Stimulated activated CD8-positive, alpha-beta memory T cell treated with anti-CD3 and anti-CD28 coated beads, Interleukin-4, amount 100 ng/mL, for 24 hours (primary cell): ENCODE measurements at regions not wholly inside any gene's neighbourhood (a gene's known extent, or its start where the extent isn't known, plus 50 kb on each side); places are given as distances from the start of the nearest gene placed in this dataset.
"Not testable (repeated sequence)": the region's sequence is repeated elsewhere in the genome, so short reads cannot be mapped to it uniquely, and the experiment has no call there.

Experiments
- DNase-seq: peaks from one replicate; pipeline ENCODE4 v3.0.0-alpha.2; 2020; ENCODE audit warnings: low read depth

DNA sequence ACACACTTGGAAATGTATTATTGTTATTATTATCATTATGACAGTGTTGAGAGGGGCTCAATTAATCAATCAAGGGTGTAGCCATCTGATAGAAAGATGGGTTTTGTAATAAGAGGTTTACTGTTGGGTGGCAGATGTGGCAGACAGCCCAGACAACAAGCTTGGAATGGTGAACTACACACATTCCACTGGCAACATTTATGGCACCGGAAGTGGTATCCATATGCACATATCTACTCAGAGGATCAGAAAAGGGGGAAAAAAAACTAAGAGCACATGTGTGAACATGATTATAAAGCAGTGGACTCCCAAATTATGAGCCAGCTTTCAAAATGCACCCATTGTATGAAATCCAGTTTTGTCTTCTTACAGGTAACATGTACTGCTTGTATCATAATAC, 125.9 kb upstream of the ARX start:
- no peak for DNase-seq

- no peak for DNase-seq
These were observed 115.3 kb upstream of the ARX start for GRCh38 chrX:25131055-25131454.

DNA sequence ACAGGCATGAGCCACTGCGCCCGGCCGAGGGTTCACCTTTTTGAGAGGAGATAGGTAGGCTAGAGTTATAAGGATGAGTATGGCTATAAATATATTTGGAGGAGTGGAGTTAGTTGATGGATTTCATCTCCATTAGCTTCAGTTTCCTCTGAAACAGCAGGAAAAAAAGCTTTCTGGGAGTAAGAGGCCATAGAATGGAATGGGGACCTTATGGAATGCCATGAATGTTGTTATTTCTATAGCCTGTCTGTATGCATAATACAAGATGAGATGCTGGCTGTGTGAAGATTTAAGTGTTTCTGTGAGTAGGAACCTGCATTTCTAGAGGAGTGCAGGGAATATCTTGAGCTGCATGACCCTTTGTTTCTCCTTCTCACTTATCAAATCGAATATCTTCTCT, 114.9 kb upstream of the ARX start:
- no peak for DNase-seq

DNA sequence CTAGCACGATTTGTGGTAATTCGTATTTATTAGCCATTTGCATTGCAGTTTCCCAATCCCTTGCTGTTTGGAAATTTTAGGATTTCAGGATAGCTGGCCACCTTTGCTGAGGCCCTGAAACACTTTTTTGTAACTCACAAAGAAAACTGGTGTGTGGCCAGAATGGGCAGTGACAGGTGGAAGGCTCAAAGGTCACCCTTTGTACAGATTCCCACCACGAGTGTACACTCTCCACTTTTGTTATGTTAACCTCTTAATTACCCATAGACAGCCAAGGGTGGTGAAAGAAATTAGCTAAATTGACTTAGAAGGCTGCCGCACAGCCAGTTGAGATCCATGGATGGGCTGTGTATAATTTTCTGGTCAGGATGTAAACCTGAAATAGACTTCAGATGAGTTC, 109.7 kb upstream of the ARX start:
- DNase-seq, result no peak

GRCh38 chrX:25124391-25124790, 108.6 kb upstream of the ARX start:
- no peak for DNase-seq

- DNase-seq, result no peak
These were observed 96.4 kb upstream of the ARX start for GRCh38 chrX:25112156-25112555.

DNA sequence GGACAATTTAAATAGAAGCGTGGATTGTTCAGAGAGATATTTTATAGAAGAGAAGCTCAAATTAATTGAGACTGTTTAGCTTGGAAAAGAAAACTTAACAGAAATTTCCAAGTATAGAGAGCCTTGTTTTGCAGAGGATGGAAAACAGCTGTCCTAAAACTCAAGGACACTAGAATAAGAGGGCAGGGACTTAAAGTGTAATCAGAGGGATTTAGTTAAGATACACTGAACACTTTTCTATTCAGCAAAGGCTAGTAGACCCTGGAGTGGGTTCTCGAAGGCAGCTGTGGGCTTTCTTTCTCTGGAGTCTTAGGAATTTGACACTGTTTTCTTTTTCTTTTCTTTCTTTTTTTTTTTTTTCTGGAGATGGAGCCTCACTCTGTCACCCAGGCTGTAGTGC, 92.7 kb upstream of the ARX start:
- no peak for DNase-seq

GRCh38 chrX:25105221-25105620, 89.5 kb upstream of the ARX start:
- no peak for DNase-seq

- DNase-seq, result no peak
These were observed 80.8 kb upstream of the ARX start for GRCh38 chrX:25096522-25097045.

DNA sequence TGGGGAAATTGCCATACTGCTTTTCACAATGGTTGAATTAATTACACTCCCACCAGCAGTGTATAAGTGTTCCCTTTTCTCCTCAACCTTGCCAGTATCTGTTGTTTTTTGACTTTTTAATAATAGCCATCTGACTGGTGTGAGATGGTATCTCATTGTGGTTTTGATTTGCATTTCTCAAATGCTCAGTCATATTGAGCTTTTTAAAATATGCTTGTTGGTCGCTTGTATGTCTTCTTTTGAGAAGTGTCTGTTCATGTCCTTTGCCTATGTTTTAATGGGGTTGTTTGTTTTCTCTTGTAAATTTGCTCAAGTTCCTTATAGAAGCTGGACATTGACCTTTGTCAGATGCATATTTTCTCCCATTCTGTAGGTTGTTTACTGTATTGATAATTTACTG, 75.4 kb upstream of the ARX start:
- not testable (repeated sequence) for DNase-seq

DNA sequence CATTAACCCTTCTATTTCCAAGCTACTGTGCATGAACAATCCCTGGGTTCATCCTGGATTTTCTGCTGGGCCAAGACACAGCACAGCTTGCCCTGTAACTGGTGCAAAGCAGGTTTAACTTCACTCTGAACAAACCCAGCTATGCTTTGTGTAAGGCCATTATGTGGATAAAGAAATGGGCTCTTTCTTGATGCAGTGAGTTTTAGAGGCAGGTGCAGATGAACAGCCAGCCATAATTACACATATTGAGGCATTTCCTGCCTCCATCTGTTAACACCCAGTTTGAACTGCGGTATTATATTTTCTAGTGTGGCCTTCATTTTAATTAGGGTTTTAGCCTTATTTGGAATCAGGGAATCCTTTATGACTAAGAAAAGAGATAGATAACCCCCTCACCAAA, 68.7 kb upstream of the ARX start:
- no peak for DNase-seq

DNA sequence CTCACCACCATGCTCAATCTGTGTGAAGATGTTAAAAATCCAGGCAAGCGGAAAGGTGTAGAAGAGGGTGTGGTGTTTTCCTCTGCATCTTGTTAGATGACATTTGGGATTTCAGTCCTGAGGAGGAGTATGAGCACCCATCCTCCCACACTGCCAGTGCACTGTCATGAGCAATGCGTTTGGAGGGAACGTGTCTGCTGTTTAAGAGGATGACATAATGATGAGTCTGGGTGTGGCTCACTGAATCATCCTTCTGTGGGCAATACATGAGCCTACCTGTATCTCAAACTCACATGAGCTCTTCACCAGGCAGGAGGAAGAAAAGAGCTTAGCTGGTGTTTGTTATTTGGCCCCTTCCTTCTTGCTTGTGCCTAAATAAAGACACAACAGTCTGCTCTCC, 67.9 kb upstream of the ARX start:
- no peak for DNase-seq

DNA sequence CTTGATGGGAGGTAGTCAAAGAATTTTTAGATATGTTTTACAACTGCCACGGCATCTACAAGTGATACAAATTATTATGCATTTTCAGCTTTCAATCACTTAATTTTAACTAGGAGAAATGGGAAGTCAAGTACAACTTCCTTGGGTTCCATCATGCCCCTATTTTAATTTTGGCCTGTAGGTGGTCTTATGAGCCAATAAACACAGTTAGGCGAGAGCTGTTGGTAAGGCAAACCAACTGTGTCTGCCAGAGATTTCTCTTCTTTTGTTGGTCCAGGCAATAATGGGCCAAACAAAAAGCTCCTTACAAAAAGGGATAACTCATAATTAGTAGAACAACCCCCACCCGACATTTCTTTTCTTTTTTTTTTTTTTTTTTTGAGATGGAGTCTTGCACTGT, 63.3 kb upstream of the ARX start:
- DNase-seq, result no peak

DNA sequence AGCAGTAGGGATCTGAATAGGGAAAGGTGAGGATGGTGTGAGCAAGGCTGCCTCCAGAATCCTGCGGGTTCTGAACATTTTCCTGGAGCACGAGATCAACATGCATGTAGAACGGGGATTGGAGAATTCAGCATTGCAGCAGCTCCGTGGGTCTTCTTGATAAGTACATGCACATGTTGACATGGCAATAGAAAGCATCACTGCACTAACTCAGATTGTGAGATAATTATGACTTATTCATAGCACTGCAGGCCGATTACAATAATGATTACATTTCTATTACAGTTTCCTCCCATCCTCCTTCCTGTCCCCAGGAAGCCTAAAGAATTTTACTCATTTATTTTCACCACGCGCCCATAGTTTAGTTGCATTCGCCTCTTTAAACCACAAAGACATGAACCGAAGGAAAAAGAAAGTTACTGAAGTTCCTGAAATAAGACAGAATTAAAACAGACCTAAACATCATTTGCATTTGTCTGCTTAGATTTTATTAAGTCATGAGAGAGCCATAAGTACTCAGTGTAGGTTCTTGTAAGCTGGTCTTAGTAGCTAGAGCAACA, 61.3 kb upstream of the ARX start:
- no peak for DNase-seq

GRCh38 chrX:25072247-25072646, 56.5 kb upstream of the ARX start:
- DNase-seq, result no peak

DNA sequence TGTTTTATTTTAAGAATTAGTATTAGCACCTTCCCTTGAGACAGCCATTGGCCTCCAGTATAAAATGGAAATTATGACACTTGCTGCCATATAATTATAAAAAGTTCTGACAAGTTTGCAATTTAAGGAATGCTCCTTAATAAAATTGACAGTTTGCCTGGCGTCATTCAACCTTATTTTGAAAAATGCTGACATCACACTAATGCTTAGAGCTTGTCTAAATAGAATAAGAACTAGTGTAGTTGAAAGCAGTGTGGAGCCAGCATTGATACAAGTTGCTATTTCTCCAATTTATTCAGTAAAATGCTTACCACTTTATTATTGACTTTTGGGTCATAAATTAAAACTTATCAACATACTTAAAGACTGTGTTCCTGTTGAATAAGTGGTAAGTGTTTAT, 54.3 kb upstream of the ARX start:
- DNase-seq, result no peak

DNA sequence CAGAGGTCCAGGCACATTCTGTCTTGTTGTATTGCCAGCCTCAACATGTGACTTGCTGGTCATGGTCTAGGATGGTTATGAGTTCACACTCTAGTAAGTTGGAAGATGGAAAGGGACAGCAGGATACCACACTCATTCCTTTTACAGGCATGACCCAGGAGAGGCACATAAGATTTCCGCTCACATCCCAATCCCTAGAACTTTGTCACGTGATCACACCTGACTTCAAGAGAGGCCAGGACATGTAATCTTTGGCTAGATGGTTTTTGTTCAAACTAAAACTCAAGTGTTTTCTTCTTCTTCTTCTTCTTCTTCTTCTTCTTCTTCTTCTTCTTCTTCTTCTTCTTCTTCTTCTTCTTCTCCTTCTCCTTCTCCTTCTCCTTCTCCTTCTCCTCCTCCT, 53.4 kb upstream of the ARX start:
- DNase-seq, result no peak

DNA sequence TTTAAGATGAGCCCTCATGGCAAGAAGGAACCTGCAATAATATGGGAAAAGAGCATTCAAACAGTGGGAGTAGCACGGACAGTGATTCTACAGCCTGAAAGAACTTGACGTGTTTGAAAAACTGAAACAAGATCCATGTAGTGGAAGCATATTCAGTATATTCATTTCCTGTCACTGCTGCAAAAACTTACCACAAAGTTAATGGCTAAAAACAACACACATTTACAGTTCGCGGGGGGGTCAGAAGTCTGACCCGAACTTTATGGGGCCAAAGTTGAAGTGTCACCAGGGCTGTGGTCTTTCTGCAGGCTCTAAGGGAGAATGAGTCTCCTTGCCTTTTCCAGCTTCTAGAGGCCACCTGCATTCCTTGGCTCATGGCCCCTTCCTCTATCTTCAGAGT, 52.6 kb upstream of the ARX start:
- no peak for DNase-seq

DNA sequence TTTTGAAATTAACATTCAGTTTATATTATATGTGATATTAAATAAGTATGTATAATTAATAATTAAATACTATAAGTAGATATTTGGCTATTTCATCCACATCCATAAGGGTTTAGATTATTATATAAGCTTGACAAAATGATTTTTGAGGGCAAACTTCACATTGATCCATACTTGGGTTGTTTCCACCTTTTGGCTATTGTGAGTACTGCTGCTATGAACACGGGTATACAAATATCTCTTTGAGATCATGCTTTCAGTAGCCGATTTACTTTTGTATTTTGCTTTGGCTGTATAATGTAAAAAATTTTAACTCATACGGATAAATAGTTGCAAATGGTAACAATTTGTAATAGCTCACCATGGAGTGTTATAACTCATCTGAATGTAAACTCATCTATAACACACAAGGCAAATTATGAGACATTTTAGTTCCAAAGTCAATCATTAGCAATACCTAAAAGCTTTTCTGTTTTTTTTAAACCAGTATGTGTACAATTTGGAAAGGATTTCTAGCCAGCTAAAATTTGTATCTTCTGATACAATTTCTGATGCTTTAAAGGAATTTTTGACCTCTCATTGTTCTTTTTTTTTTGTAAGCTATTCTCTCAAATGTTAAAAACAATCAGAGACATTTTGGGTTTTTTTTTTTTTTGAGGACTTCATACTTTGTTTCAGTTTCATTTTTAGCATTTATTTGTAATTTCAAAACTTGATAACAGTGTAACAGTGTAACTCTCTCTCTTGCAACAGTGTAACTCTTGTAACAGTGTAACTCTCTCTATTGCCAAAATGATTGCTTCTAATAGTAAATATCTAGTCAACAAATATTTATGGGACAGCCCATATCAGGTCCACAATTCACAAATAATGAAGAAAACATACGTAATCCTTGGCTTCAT, 51.8 kb upstream of the ARX start:
- DNase-seq, result no peak

GRCh38 chrX:25066131-25066530, 50.4 kb upstream of the ARX start:
- no peak for DNase-seq
